ENCODE measurements at regions not wholly inside any gene's neighbourhood (a gene's known extent, or its start where the extent isn't known, plus 50 kb on each side); places are given as distances from the start of the nearest gene placed in this dataset.

DNA sequence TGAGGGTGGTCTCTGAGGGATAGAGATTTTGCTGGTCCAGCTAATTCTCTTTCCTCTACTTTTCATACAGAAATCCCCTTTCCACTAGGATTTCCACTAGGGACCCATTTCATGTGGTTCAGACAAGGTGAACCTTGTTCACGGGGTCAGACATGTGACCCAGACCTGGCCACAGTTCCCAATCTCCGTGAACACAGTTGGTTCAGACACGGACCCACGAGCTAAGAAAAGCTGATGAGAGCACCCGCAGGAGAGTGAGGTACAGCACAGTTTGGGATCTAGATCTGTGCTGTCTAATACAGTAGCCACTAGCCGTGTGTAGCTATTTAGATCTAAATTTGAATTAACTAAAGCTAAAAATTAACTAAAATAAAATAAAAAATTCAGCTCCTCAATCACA lies 88.1 kb downstream of the AXIN2 start:
- Histone ChIP-seq H3K27me3 (ENCODE audit: insufficient read depth) (no peaks in the 10 kb centered on the region), H3K4me1 (ENCODE audit: insufficient read depth) (no peaks in the 10 kb centered on the region), H3K27ac (ENCODE audit: low read depth) (no peak overlapping the region), H3F3A (replicated peaks; ENCODE audit: low read depth) (no peaks in the 10 kb centered on the region), H3K4me2 (no peak overlapping the region), H3K36me3 (ENCODE audit: insufficient read depth) (no peaks in the 10 kb centered on the region), H3K9me2 (ENCODE audit: insufficient read depth) (peaks cover 14% of the 10 kb centered on the region; the same call in 1 of the 2 replicates), H2AFZ (0 out of 2 replicates have a peak overlapping the region, but pooled peaks have one; percentile 39), H4K20me1 (replicated peaks; ENCODE audit: insufficient read depth) (no peaks in the 10 kb centered on the region), H3K79me2 (replicated peaks; ENCODE audit: insufficient read depth) (no peaks in the 10 kb centered on the region), H3K4me3 (no peak overlapping the region)
- DNase-seq (ENCODE audit: low spot score) (no peak), ATAC-seq (no peak)
- H3K4me3 Mint-ChIP-seq: no peak overlapping the region
- H3K36me3 Mint-ChIP-seq (ENCODE audit: low read depth): no peaks in the 10 kb centered on the region
- H3K4me1 Mint-ChIP-seq: no peaks in the 10 kb centered on the region
- no peak for TF ChIP-seq CREB1 (CRISPR knock-in tag; IDR thresholded peaks at IDR 0.05; ENCODE audit: low read depth)
- no peak for TF ChIP-seq CTCF (conservative IDR thresholded peaks at IDR 0.05; ENCODE audit: low read depth in 2 of 2)
- TF ChIP-seq, protein P1, sequence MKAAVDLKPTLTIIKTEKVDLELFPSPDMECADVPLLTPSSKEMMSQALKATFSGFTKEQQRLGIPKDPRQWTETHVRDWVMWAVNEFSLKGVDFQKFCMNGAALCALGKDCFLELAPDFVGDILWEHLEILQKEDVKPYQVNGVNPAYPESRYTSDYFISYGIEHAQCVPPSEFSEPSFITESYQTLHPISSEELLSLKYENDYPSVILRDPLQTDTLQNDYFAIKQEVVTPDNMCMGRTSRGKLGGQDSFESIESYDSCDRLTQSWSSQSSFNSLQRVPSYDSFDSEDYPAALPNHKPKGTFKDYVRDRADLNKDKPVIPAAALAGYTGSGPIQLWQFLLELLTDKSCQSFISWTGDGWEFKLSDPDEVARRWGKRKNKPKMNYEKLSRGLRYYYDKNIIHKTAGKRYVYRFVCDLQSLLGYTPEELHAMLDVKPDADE (IDR thresholded peaks at IDR 0.05): no peak
- no peak for TF ChIP-seq EZH2phosphoT487 (IDR thresholded peaks at IDR 0.05; ENCODE audit: unreplicated experiment)
- no peak for TF ChIP-seq POLR2AphosphoS5 (IDR thresholded peaks at IDR 0.05; ENCODE audit: low read depth)
- TF ChIP-seq NANOG (IDR thresholded peaks at IDR 0.05; ENCODE audit: borderline replicate concordance): no peak
- TF ChIP-seq ZNF462 (CRISPR knock-in tag; IDR thresholded peaks at IDR 0.05): no peak
- TF ChIP-seq ZNF114 (CRISPR knock-in tag; IDR thresholded peaks at IDR 0.05): no peak
- TF ChIP-seq EZH2 (IDR thresholded peaks at IDR 0.05; ENCODE audit: low read depth, unreplicated experiment): no peak
- no peak for TF ChIP-seq REST (IDR thresholded peaks at IDR 0.05; ENCODE audit: unreplicated experiment)
- no peak for TF ChIP-seq ZNF331 (CRISPR knock-in tag; IDR thresholded peaks at IDR 0.05; ENCODE audit: low read depth)
- no peak for TF ChIP-seq STAT1 (IDR thresholded peaks at IDR 0.05; ENCODE audit: unreplicated experiment)
- TF ChIP-seq JUNB (IDR thresholded peaks at IDR 0.05; ENCODE audit: unreplicated experiment): no peak
- no peaks in the 10 kb centered on the region for H3K9me3 Mint-ChIP-seq
- no peak overlapping the region for H3K27ac Mint-ChIP-seq
- H3K27me3 Mint-ChIP-seq (ENCODE audit: insufficient read depth, low read depth, poor library complexity): peaks cover 2% of the 10 kb centered on the region
